Neural cell (in vitro differentiated cells): ENCODE measurements at regions not wholly inside any gene's neighbourhood (a gene's known extent, or its start where the extent isn't known, plus 50 kb on each side); places are given as distances from the start of the nearest gene placed in this dataset.

Source experiments
- CTCF ChIP-seq: fragments of 450-650 bp; IDR thresholded peaks from 2 replicates; pipeline ENCODE4 v1.5.1; 2014; ENCODE audit warnings: antibody characterized with exemption, mild to moderate bottlenecking, moderate library complexity; ENCODE audit not compliant: poor library complexity, severe bottlenecking
- EP300 ChIP-seq: fragments of 450-650 bp; conservative IDR thresholded peaks from 2 replicates; pipeline ENCODE4 v1.6.1; 2014; ENCODE audit warnings: antibody characterized with exemption, mild to moderate bottlenecking, moderate library complexity; ENCODE audit not compliant: poor library complexity, severe bottlenecking
- EZH2 ChIP-seq: fragments of 200-600, 300-800 bp; shearing (Covaris generic), sonication (generic); IDR thresholded peaks from 2 replicates; pipeline ENCODE4 v1.6.1; 2014; ENCODE audit warnings: antibody characterized with exemption, low read length, borderline replicate concordance, mild to moderate bottlenecking; ENCODE audit not compliant: insufficient read depth, poor library complexity, severe bottlenecking
- POLR2AphosphoS5 ChIP-seq: IDR thresholded peaks from 2 replicates; pipeline ENCODE4 v1.6.1; 2012
- RAD21 ChIP-seq: fragments of 450-650 bp; conservative IDR thresholded peaks from 2 replicates; pipeline ENCODE4 v1.6.1; 2014; ENCODE audit warnings: antibody characterized with exemption, mild to moderate bottlenecking, moderate library complexity
- TAF1 ChIP-seq: IDR thresholded peaks from 2 replicates; pipeline ENCODE4 v1.6.1; 2012; ENCODE audit warnings: low read depth

DNA sequence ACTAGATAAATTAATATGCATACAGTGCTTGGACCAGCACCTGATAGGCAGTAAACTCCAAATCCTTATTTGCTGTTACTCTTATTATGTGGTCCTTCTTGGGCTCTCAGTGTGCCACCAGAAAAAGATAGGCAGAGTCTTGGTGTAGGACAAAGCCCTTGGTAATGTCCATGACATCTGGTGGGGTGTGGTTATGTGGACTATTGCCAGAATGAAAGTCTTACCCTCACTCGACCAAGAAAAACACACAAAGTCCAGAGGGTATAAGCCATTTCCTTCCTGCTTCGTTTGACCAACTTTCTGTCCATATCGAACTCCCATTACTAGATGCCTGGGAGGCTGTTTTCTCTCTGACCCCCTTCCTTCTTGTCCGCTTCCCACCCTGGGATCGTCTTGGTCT, 140.9 kb downstream of the UTP18 start:
- TF ChIP-seq CTCF (no peak), EP300 (no peak), POLR2AphosphoS5 (no peak), RAD21 (no peak), EZH2 (no peak), TAF1 (no peak)
